ENCODE measurements at regions not wholly inside any gene's neighbourhood (a gene's known extent, or its start where the extent isn't known, plus 50 kb on each side); places are given as distances from the start of the nearest gene placed in this dataset.

DNA sequence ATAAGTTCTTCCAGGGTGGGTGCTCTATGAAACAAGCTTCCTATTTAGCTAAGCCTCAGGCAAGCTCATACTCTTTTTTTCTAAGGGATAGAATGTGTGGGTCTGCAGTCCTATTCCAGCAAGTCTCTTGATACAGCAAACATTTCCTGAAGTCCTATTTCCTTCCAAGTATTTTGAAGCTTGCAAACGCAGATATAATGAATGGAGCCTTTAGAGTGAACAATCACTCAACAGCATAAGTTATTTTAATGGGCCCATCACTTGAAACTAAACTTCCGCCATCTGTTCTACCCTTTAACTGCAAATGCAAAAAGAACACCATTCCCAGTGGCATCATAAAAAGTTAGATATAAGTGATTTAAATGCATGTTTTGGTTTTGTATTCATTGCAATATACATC lies 108.3 kb upstream of the TAPT1 start:
- Mint-ChIP-seq H3K4me3 (no peak overlapping the region), H3K9me3 (peaks cover 0 to 2% (median 0%) of the 10 kb centered on the region in 8 donors), H3K27me3 (peaks cover 2 to 5% of the 10 kb centered on the region in 2 donors), H3K36me3 (no peaks in the 10 kb centered on the region), H3K4me1 (no peaks in the 10 kb centered on the region), H3K27ac (no peak overlapping the region)
- ChIA-PET POLR2A (ENCODE audit: partially characterized antibody) (no interaction called here), CTCF (ENCODE audit: partially characterized antibody) (interaction anchor here (1.0 kb wide), 1 partner anchor 38 kb away, joined by 4 read pairs; no protein-coding TSS in a partner anchor)
- Histone ChIP-seq H3K4me3 (ENCODE audit: low read length in 2 of 2) (no peak overlapping the region), H3K27me3 (ENCODE audit: insufficient read depth, low read length) (no peaks in the 10 kb centered on the region), H3K9me3 (ENCODE audit: control insufficient read depth in 1 of 2, low read length in 2 of 2) (no peaks in the 10 kb centered on the region), H3K27ac (ENCODE audit: low read depth, low read length) (no peak overlapping the region), H3K36me3 (ENCODE audit: insufficient read depth, low read length) (no peaks in the 10 kb centered on the region), H3K4me1 (ENCODE audit: insufficient read depth, low read length) (no peaks in the 10 kb centered on the region)
- intact Hi-C loops (cut with micrococcal nuclease): no loop called here
- no peak for DNase-seq

DNA sequence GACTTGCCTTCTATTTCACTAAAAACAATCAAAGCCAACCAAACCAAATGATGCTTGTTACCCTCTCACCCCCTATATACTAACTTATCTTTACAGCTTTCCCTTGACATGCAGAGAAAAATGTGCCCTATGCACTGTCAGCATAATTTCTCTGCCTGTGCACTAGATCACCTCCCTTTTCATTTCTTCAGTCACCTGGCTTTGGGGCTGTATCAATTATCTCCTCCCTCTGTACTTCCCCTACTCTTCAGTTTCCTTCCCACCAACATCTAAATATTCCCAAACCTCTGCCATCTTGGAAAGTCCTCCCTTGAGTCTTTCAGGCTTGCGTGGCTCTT lies 103.5 kb upstream of the TAPT1 start:
- H3K36me3 ChIP-seq (ENCODE audit: insufficient read depth, low read length): no peaks in the 10 kb centered on the region
- H3K4me1 ChIP-seq (ENCODE audit: insufficient read depth, low read length): no peaks in the 10 kb centered on the region
- CTCF ChIA-PET (ENCODE audit: partially characterized antibody): interaction anchor here (0.6 kb wide), 1 partner anchor 236 kb away, joined by 3 read pairs; no protein-coding TSS in a partner anchor
- no peak overlapping the region for H3K27ac ChIP-seq (ENCODE audit: low read depth, low read length)
- H3K36me3 Mint-ChIP-seq: no peaks in the 10 kb centered on the region
- H3K9me3 ChIP-seq (ENCODE audit: control insufficient read depth in 1 of 2, low read length in 2 of 2): no peaks in the 10 kb centered on the region
- H3K27ac Mint-ChIP-seq: no peak overlapping the region
- no peaks in the 10 kb centered on the region for H3K27me3 ChIP-seq (ENCODE audit: insufficient read depth, low read length)
- no peak overlapping the region for H3K4me3 ChIP-seq (ENCODE audit: low read length in 2 of 2)
- intact Hi-C loops (cut with micrococcal nuclease): no loop called here
- peaks cover 0 to 2% (median 0%) of the 10 kb centered on the region in 8 donors for H3K9me3 Mint-ChIP-seq
- DNase-seq: no peak
- H3K27me3 Mint-ChIP-seq: peaks cover 2 to 5% of the 10 kb centered on the region in 2 donors
- no peak overlapping the region for H3K4me3 Mint-ChIP-seq
- H3K4me1 Mint-ChIP-seq: no peaks in the 10 kb centered on the region
- POLR2A ChIA-PET (ENCODE audit: partially characterized antibody): no interaction called here

DNA sequence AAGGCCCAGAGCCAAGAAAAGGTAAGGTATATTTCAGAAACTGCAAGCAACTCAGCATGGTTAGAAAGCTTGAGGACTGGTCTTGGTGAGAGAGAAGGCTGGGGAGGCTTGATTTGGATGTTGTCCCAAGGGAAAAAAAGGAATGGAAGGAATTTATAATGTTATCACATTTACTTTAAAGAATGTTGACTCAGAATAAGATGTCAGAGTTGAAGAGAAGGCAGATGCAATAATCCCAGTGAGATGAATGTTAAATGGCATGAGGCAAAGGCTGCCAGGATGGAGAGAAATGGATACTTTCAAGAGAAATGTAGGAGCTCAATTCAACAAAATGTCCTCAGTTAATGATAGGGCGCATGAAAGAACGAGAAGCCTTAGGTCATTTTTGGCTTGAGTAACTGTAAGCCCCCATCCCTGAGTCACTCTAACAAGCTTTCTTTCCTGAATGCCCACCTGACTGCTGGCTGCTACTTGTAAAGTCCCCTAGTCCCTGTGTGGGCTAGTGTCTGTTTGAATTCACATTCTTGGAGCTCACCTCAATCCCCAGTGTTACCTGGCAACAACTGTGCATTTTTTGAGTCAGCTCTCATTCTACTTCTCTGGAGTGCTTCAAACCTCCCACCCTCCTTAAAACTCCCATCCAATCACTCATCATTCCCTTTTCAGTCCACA lies 103.0 kb upstream of the TAPT1 start:
- no peak overlapping the region for H3K27ac Mint-ChIP-seq
- H3K4me1 Mint-ChIP-seq: no peaks in the 10 kb centered on the region
- DNase-seq: no peak
- intact Hi-C loops (cut with micrococcal nuclease): no loop called here
- Histone ChIP-seq H3K27me3 (ENCODE audit: insufficient read depth, low read length) (no peaks in the 10 kb centered on the region), H3K4me3 (ENCODE audit: low read length in 2 of 2) (no peak overlapping the region), H3K36me3 (ENCODE audit: insufficient read depth, low read length) (no peaks in the 10 kb centered on the region), H3K27ac (ENCODE audit: low read depth, low read length) (no peak overlapping the region), H3K4me1 (ENCODE audit: insufficient read depth, low read length) (no peaks in the 10 kb centered on the region), H3K9me3 (ENCODE audit: control insufficient read depth in 1 of 2, low read length in 2 of 2) (no peaks in the 10 kb centered on the region)
- POLR2A ChIA-PET (ENCODE audit: partially characterized antibody): no interaction called here
- H3K4me3 Mint-ChIP-seq: no peak overlapping the region
- peaks cover 0 to 2% (median 0%) of the 10 kb centered on the region in 8 donors for H3K9me3 Mint-ChIP-seq
- H3K36me3 Mint-ChIP-seq: no peaks in the 10 kb centered on the region
- CTCF ChIA-PET (ENCODE audit: partially characterized antibody): interaction anchor here (0.6 kb wide), 1 partner anchor 236 kb away, joined by 3 read pairs; no protein-coding TSS in a partner anchor
- peaks cover 4 to 5% of the 10 kb centered on the region in 2 donors for H3K27me3 Mint-ChIP-seq

DNA sequence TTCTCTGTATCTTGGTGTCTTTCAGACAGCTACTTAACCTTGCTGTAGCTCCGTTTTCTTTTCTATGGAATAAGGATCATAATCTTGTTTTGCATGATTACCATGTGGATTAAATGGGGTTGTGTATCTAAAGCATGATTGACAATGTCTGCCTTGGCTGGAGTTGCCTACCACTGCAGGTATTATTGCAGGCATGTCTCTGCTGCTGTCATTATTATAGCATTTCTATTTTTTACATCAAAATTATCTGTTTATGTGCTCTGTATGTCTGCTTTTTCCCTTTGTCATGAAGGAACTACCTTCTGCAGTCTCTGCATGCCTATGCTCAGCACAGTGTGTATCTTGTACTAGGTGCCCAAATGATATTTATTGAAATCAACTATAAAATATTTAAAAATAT lies 95.9 kb upstream of the TAPT1 start:
- Mint-ChIP-seq H3K4me3 (no peak overlapping the region), H3K36me3 (no peaks in the 10 kb centered on the region), H3K27me3 (peaks cover 3 to 6% of the 10 kb centered on the region in 2 donors), H3K9me3 (peaks cover 0 to 7% (median 0%) of the 10 kb centered on the region in 8 donors), H3K4me1 (no peaks in the 10 kb centered on the region), H3K27ac (no peak overlapping the region)
- H3K36me3 ChIP-seq (ENCODE audit: insufficient read depth, low read length): no peaks in the 10 kb centered on the region
- no peaks in the 10 kb centered on the region for H3K27me3 ChIP-seq (ENCODE audit: insufficient read depth, low read length)
- no peak for DNase-seq
- ChIA-PET POLR2A (ENCODE audit: partially characterized antibody) (no interaction called here), CTCF (ENCODE audit: partially characterized antibody) (no interaction called here)
- no peak overlapping the region for H3K27ac ChIP-seq (ENCODE audit: low read depth, low read length)
- H3K4me3 ChIP-seq (ENCODE audit: low read length in 2 of 2): no peak overlapping the region
- H3K9me3 ChIP-seq (ENCODE audit: control insufficient read depth in 1 of 2, low read length in 2 of 2): no peaks in the 10 kb centered on the region
- intact Hi-C loops (cut with micrococcal nuclease): no loop called here
- no peaks in the 10 kb centered on the region for H3K4me1 ChIP-seq (ENCODE audit: insufficient read depth, low read length)

DNA sequence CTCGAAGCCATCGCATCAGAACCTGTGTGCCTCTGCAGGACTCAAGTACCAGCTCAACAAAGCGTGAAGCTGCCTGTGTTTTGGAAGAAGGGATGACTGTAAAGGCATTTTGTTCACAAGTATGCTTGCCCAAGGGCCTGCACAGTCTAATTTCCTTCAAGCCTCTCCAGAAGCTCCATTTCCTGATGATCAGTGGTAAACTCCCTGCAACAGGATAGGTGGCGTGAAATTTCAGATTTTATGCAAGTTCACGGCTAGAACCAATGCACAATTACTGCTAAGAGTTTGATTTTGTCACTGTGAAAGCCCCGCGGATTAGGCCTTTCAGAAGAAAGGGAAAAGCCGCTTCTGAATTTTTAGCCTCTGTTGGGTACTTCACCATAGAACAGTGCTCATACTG lies 89.2 kb upstream of the TAPT1 start:
- H3K4me3 ChIP-seq (ENCODE audit: low read length in 2 of 2): no peak overlapping the region
- H3K4me1 Mint-ChIP-seq: peaks cover 0 to 1% (median 0%) of the 10 kb centered on the region in 4 donors
- peaks cover 0 to 3% (median 0%) of the 10 kb centered on the region in 8 donors for H3K9me3 Mint-ChIP-seq
- H3K4me3 Mint-ChIP-seq: no peak overlapping the region
- POLR2A ChIA-PET (ENCODE audit: partially characterized antibody): no interaction called here
- H3K27me3 ChIP-seq (ENCODE audit: insufficient read depth, low read length): no peaks in the 10 kb centered on the region
- H3K36me3 Mint-ChIP-seq: no peaks in the 10 kb centered on the region
- no peaks in the 10 kb centered on the region for H3K9me3 ChIP-seq (ENCODE audit: control insufficient read depth in 1 of 2, low read length in 2 of 2)
- no peak overlapping the region for H3K27ac Mint-ChIP-seq
- CTCF ChIA-PET (ENCODE audit: partially characterized antibody): no interaction called here
- no peaks in the 10 kb centered on the region for H3K4me1 ChIP-seq (ENCODE audit: insufficient read depth, low read length)
- DNase-seq: no peak
- H3K27me3 Mint-ChIP-seq: peaks cover 1 to 4% of the 10 kb centered on the region in 2 donors
- no peaks in the 10 kb centered on the region for H3K36me3 ChIP-seq (ENCODE audit: insufficient read depth, low read length)
- intact Hi-C loops (cut with micrococcal nuclease): no loop called here
- no peak overlapping the region for H3K27ac ChIP-seq (ENCODE audit: low read depth, low read length)

DNA sequence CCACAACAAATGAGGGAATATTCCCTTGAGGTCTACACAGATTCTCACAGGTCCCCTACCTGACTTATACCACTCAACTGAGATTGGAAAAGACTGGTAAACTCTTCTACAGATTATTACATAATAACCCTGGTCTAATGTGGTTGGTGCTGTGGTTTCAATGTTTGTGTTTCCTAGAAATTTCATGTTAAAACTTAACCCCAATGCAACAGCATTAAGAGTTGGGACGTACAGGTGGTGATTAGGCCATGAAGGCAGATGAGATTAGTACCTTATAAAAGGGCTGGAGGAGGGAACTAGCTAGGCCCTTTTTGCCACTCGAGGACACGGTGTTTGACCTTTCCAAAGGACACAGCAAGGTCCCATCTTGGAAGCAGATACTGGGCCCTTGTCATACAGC lies 84.3 kb upstream of the TAPT1 start:
- H3K36me3 Mint-ChIP-seq: no peaks in the 10 kb centered on the region
- Histone ChIP-seq H3K4me3 (ENCODE audit: low read length in 2 of 2) (no peak overlapping the region), H3K27ac (ENCODE audit: low read depth, low read length) (no peak overlapping the region), H3K27me3 (ENCODE audit: insufficient read depth, low read length) (no peaks in the 10 kb centered on the region), H3K36me3 (ENCODE audit: insufficient read depth, low read length) (no peaks in the 10 kb centered on the region), H3K4me1 (ENCODE audit: insufficient read depth, low read length) (no peaks in the 10 kb centered on the region), H3K9me3 (ENCODE audit: control insufficient read depth in 1 of 2, low read length in 2 of 2) (no peaks in the 10 kb centered on the region)
- intact Hi-C loops (cut with micrococcal nuclease): no loop called here
- CTCF ChIA-PET (ENCODE audit: partially characterized antibody): interaction anchor here (1.1 kb wide), 1 partner anchor 18 kb away, joined by 5 read pairs; no protein-coding TSS in a partner anchor
- H3K4me3 Mint-ChIP-seq: no peak overlapping the region
- H3K4me1 Mint-ChIP-seq: peaks cover 0 to 1% (median 0%) of the 10 kb centered on the region in 4 donors
- H3K9me3 Mint-ChIP-seq: peaks cover 0 to 3% (median 0%) of the 10 kb centered on the region in 8 donors
- no peak for DNase-seq
- peaks cover 2 to 3% of the 10 kb centered on the region in 2 donors for H3K27me3 Mint-ChIP-seq
- H3K27ac Mint-ChIP-seq: no peak overlapping the region
- POLR2A ChIA-PET (ENCODE audit: partially characterized antibody): no interaction called here

DNA sequence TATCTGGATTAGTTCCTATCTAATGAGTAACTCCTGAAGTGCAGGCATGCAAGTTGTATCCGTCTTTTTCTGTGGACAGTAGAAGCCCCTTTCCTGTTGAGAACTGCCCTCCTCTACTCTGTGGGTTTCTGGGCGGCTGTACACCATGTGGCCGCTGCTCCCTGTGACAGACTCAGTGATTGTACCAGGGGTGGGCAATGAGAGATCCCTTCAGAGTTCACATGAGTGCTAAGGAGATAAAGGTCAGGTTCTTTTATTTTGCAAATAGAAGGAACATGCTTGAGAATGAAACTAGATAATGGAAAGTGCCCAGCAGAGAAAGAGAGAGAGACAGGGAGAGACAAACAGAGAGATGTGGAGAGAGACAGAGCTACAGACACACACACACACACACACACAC lies 76.4 kb upstream of the TAPT1 start:
- H3K4me1 Mint-ChIP-seq: no peaks in the 10 kb centered on the region
- H3K27me3 Mint-ChIP-seq: peaks cover 0 to 2% of the 10 kb centered on the region in 2 donors
- POLR2A ChIA-PET (ENCODE audit: partially characterized antibody): no interaction called here
- Histone ChIP-seq H3K36me3 (ENCODE audit: insufficient read depth, low read length) (no peaks in the 10 kb centered on the region), H3K27me3 (ENCODE audit: insufficient read depth, low read length) (no peaks in the 10 kb centered on the region), H3K9me3 (ENCODE audit: control insufficient read depth in 1 of 2, low read length in 2 of 2) (no peaks in the 10 kb centered on the region), H3K27ac (ENCODE audit: low read depth, low read length) (no peak overlapping the region), H3K4me1 (ENCODE audit: insufficient read depth, low read length) (no peaks in the 10 kb centered on the region), H3K4me3 (ENCODE audit: low read length in 2 of 2) (no peak overlapping the region)
- DNase-seq: no peak
- CTCF ChIA-PET (ENCODE audit: partially characterized antibody): interaction anchor here (1.0 to 1.6 kb wide), 2 partner anchors 9 to 12 kb away, joined by 3 to 6 read pairs; no protein-coding TSS in a partner anchor
- H3K27ac Mint-ChIP-seq: no peak overlapping the region
- no peaks in the 10 kb centered on the region for H3K36me3 Mint-ChIP-seq
- no peaks in the 10 kb centered on the region for H3K9me3 Mint-ChIP-seq
- intact Hi-C loops (cut with micrococcal nuclease): no loop called here
- no peak overlapping the region for H3K4me3 Mint-ChIP-seq

Measured in CD4-positive, alpha-beta memory T cell (primary cell).